Endothelial cell of umbilical vein (primary cell): ENCODE measurements at regions not wholly inside any gene's neighbourhood (a gene's known extent, or its start where the extent isn't known, plus 50 kb on each side); places are given as distances from the start of the nearest gene placed in this dataset.
"Not testable (repeated sequence)": the region's sequence is repeated elsewhere in the genome, so short reads cannot be mapped to it uniquely, and the experiment has no call there.

ENCODE experiments used
- BruUV-seq: library from RNA; stranded (reverse); fragments of 400-500 nt; replicated peaks from 2 replicates; lab custom pipeline; 2021; lab: Mats Ljungman, UMichigan
- CTCF ChIA-PET: fragments of 300-600, 350-600 bp; sonication (Branson Sonifier 250); formaldehyde crosslinking; loops from one replicate; lab custom pipeline; 2021; ENCODE audit warnings: antibody characterized with exemption, inconsistent platforms; lab: Charles Lee
- POLR2A ChIA-PET: fragments of 300-600, 350-600 bp; sonication (Branson Sonifier 250); formaldehyde crosslinking; loops from one replicate; lab custom pipeline; 2021; ENCODE audit warnings: antibody characterized with exemption, inconsistent platforms; lab: Charles Lee
- DNase-seq: peaks from one replicate; pipeline ENCODE4 v3.0.0-alpha.2; 2011; ENCODE audit warnings: low read depth, low spot score
- FAIRE-seq: peaks from 2 replicates; lab custom pipeline; 2011; peaks lifted over from hg19 to GRCh38; lab: Jason Lieb, UNC
- H2AFZ ChIP-seq: 2 replicates; pipeline ENCODE4 v1.6.0; 2012; ENCODE audit warnings: low read depth, low read length, control low read depth, inconsistent platforms
- H3K27ac ChIP-seq: 2 replicates; pipeline ENCODE4 v1.5.1; 2011; ENCODE audit warnings: low read depth, mild to moderate bottlenecking, control low read depth, low read length, moderate library complexity; ENCODE audit not compliant: insufficient read depth
- H3K27me3 ChIP-seq, 2 experiments: 2 replicates each; pipeline versions ENCODE4 v1.6.0 to v1.6.1; 2011; ENCODE audit warnings: low read length in 2 of 2, mixed read lengths in 1 of 2; ENCODE audit not compliant: control insufficient read depth in 2 of 2, insufficient read depth in 2 of 2
- H3K36me3 ChIP-seq, 2 experiments: 2 replicates in 1 of 2; 3 replicates in 1 of 2; pipeline ENCODE4 v1.5.1; 2011; ENCODE audit warnings: low read length in 2 of 2, mild to moderate bottlenecking in 1 of 2, moderate library complexity in 1 of 2; ENCODE audit not compliant: control insufficient read depth in 2 of 2, insufficient read depth in 2 of 2; ENCODE audit errors: extremely low read depth in 1 of 2
- H3K4me1 ChIP-seq: 3 replicates; pipeline ENCODE4 v1.5.1; 2011; ENCODE audit warnings: mild to moderate bottlenecking, low read length; ENCODE audit not compliant: control insufficient read depth, insufficient read depth; ENCODE audit errors: extremely low read depth
- H3K4me2 ChIP-seq: 2 replicates; pipeline ENCODE4 v1.6.1; 2011; ENCODE audit warnings: low read length, control low read depth, mixed read lengths; ENCODE audit not compliant: insufficient read depth
- H3K4me3 ChIP-seq, 3 experiments: fragments of 200-600 bp in 1 of 3; sonication (generic), shearing (Covaris generic) in 1 of 3; replicated peaks in 1 of 3; 2 replicates each; pipeline ENCODE4 v1.5.1; 2011 to 2016; ENCODE audit warnings: control low read depth in 3 of 3, low read length in 3 of 3, mild to moderate bottlenecking in 2 of 3, inconsistent platforms in 1 of 3, low read depth in 1 of 3, moderate library complexity in 1 of 3; ENCODE audit not compliant: insufficient read depth in 1 of 3
- H3K79me2 ChIP-seq: 2 replicates; pipeline ENCODE4 v1.6.0; 2012; ENCODE audit warnings: low read length, inconsistent platforms; ENCODE audit not compliant: control insufficient read depth, insufficient read depth
- H3K9ac ChIP-seq: replicated peaks from 2 replicates; pipeline ENCODE3; 2011; ENCODE audit warnings: low read length, control low read depth; ENCODE audit not compliant: insufficient read depth; ENCODE audit errors: extremely low read depth
- H3K9me1 ChIP-seq: replicated peaks from 3 replicates; pipeline ENCODE4 v1.6.0; 2011; ENCODE audit warnings: mild to moderate bottlenecking, low read length; ENCODE audit not compliant: control insufficient read depth, insufficient read depth; ENCODE audit errors: extremely low read depth
- H3K9me3 ChIP-seq: replicated peaks from 2 replicates; pipeline ENCODE4 v1.5.1; 2012; ENCODE audit warnings: low read length, inconsistent platforms; ENCODE audit not compliant: control insufficient read depth, insufficient read depth
- H4K20me1 ChIP-seq: replicated peaks from 2 replicates; pipeline ENCODE3; 2011; ENCODE audit warnings: mild to moderate bottlenecking, low read length; ENCODE audit not compliant: control insufficient read depth, insufficient read depth; ENCODE audit errors: extremely low read depth
- EZH2 ChIP-seq: IDR thresholded peaks from 2 replicates; pipeline ENCODE4 v1.6.1; 2012; ENCODE audit warnings: borderline replicate concordance, low read depth, mild to moderate bottlenecking, moderate library complexity, low read length, inconsistent platforms; ENCODE audit not compliant: severe bottlenecking
- FOS ChIP-seq: IDR thresholded peaks from 2 replicates; pipeline ENCODE4 v1.6.1; 2011; ENCODE audit warnings: mild to moderate bottlenecking, low read length, moderate library complexity, borderline replicate concordance; ENCODE audit not compliant: insufficient read depth
- GATA2 ChIP-seq: IDR thresholded peaks from 2 replicates; pipeline ENCODE4 v1.7.0; 2011; ENCODE audit warnings: low read depth, mild to moderate bottlenecking, moderate library complexity, mixed read lengths, low read length; ENCODE audit not compliant: insufficient read length, insufficient read depth
- MYC ChIP-seq: IDR thresholded peaks from one replicate; pipeline ENCODE4 v1.6.1; 2011; ENCODE audit warnings: mild to moderate bottlenecking, low read depth, low read length
- POLR2AphosphoS5 ChIP-seq: IDR thresholded peaks from 2 replicates; pipeline ENCODE4 v1.6.1; 2012; ENCODE audit warnings: low read depth, mild to moderate bottlenecking, control low read depth, low read length, moderate library complexity; ENCODE audit not compliant: insufficient read depth
- dilution Hi-C: fragments of 300-500 bp; cut with MboI; formaldehyde crosslinking; loops from one replicate; pipeline ENCODE4 v1.15.0; 2019; ENCODE audit warnings: low sequenced_read_pairs; ENCODE audit not compliant: extremely low pct_ligation_motif_present
- intact Hi-C: fragments of 100-400 bp; cut with micrococcal nuclease; formaldehyde crosslinking; loops from one replicate; pipeline ENCODE4 v1.10.0; 2022
- TF ChIP-seq, protein P1 (sequence below), 2 donors: IDR thresholded peaks; 1 replicate in 1 of 2; 2 replicates in 1 of 2; pipeline ENCODE4 v1.5.1; 2011; ENCODE audit warnings: low read length in 2 of 2, mild to moderate bottlenecking in 2 of 2, moderate library complexity in 2 of 2, control low read depth in 1 of 2, inconsistent platforms in 1 of 2, low read depth in 1 of 2; ENCODE audit not compliant: insufficient read depth in 1 of 2; ENCODE audit errors: extremely low read depth in 1 of 2

DNA sequence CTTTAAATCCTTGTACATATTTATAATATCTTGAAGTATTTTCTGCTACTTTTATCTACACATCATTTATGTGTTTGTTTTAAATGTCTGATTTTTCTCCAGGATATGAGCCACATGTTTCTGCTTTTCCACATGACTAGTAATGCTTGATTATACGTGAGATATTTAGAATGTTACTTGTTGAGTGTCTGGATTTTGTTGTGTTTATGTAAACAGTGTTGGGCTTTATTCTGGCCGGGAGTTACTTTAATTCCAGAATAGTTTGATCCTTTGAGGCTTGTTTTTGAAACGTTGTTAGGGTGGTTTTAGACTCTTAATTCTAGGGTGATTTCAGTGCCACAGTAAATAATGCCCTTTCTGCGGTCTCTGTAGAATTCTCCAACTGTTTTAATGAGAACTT, 252.9 kb downstream of the BLID start:
- Histone ChIP-seq H3K27me3 (no peaks in the 10 kb centered on the region), H3K9ac (no peak overlapping the region), H3K27ac (no peak overlapping the region), H3K4me2 (no peak overlapping the region), H3K36me3 (no peaks in the 10 kb centered on the region), H3K4me1 (no peaks in the 10 kb centered on the region), H3K9me3 (no peaks in the 10 kb centered on the region), H3K9me1 (no peaks in the 10 kb centered on the region), H4K20me1 (no peaks in the 10 kb centered on the region), H2AFZ (no peak overlapping the region), H3K4me3 (no peak overlapping the region), H3K79me2 (no peaks in the 10 kb centered on the region)
- FAIRE-seq (no peak), DNase-seq (no peak)
- CTCF ChIA-PET, result no interaction called here
- dilution Hi-C loops (no loop called here), intact Hi-C loops (no loop called here)
- no TSS peak for BruUV-seq
- TF ChIP-seq MYC, result no peak
- TF ChIP-seq FOS, result no peak
- TF ChIP-seq GATA2, result no peak
- no peak for TF ChIP-seq POLR2AphosphoS5
- TF ChIP-seq, protein P1, sequence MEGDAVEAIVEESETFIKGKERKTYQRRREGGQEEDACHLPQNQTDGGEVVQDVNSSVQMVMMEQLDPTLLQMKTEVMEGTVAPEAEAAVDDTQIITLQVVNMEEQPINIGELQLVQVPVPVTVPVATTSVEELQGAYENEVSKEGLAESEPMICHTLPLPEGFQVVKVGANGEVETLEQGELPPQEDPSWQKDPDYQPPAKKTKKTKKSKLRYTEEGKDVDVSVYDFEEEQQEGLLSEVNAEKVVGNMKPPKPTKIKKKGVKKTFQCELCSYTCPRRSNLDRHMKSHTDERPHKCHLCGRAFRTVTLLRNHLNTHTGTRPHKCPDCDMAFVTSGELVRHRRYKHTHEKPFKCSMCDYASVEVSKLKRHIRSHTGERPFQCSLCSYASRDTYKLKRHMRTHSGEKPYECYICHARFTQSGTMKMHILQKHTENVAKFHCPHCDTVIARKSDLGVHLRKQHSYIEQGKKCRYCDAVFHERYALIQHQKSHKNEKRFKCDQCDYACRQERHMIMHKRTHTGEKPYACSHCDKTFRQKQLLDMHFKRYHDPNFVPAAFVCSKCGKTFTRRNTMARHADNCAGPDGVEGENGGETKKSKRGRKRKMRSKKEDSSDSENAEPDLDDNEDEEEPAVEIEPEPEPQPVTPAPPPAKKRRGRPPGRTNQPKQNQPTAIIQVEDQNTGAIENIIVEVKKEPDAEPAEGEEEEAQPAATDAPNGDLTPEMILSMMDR (IDR thresholded peaks at IDR 0.05; ENCODE audit: extremely low read depth in 1 of 2, insufficient read depth in 1 of 2, low read depth in 1 of 2, low read length in 2 of 2), result no peak
- TF ChIP-seq EZH2, result no peak
- POLR2A ChIA-PET, result no interaction called here

DNA sequence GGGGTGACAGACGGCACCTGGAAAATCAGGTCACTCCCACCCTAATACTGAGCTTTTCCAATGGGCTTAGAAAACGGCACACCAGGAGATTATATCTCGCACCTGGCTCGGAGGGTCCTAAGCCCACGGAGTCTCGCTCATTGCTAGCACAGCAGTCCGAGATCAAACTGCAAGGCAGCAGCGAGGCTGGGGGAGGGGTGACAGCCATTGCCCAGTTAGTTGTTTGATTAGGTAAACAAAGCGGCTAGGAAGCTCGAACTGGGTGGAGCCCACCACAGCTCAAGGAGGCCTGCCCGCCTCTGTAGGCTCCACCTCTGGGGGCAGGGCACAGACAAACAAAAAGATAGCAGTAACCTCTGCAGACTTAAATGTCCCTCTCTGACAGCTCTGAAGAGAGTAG, 260.9 kb downstream of the BLID start:
- DNase-seq, H3K4me2 ChIP-seq, H2AFZ ChIP-seq, CTCF ChIA-PET, POLR2A ChIA-PET, dilution Hi-C loops, H3K9ac ChIP-seq, H3K27me3 ChIP-seq, H3K36me3 ChIP-seq, H3K4me3 ChIP-seq, H3K79me2 ChIP-seq, H3K9me1 ChIP-seq, H4K20me1 ChIP-seq, BruUV-seq, H3K9me3 ChIP-seq, H3K27ac ChIP-seq, FAIRE-seq, intact Hi-C loops, H3K4me1 ChIP-seq: not testable (repeated sequence)
